ENCODE measurements at regions not wholly inside any gene's neighbourhood (a gene's known extent, or its start where the extent isn't known, plus 50 kb on each side); places are given as distances from the start of the nearest gene placed in this dataset.

GRCh38 chr3:140752499-140752898 is 74.6 kb downstream of the TRIM42 start:
- Histone ChIP-seq H3K4me3 (no peak overlapping the region), H3K36me3 (no peaks in the 10 kb centered on the region), H3K27me3 (peaks cover 0 to 9% (median 0%) of the 10 kb centered on the region in 4 donors), H3K4me1 (no peaks in the 10 kb centered on the region), H3K9me3 (no peaks in the 10 kb centered on the region), H3K27ac (replicated peaks in 1 of 4) (no peak overlapping the region)
- intact Hi-C loops (cut with DNase I): no loop called here
- DNase-seq (ENCODE audit: extremely low spot score): no peak
- WGBS: 82% methylated on average over 2 of the region's 2 CpGs
- TF ChIP-seq CTCF (IDR thresholded peaks at IDR 0.05) (no peak), POLR2AphosphoS5 (IDR thresholded peaks at IDR 0.05) (no peak), POLR2A (IDR thresholded peaks at IDR 0.05; ENCODE audit: low read depth) (no peak), EP300 (IDR thresholded peaks at IDR 0.05) (no peak)

- Histone ChIP-seq H3K4me1 (no peaks in the 10 kb centered on the region), H3K9me3 (no peaks in the 10 kb centered on the region), H3K36me3 (no peaks in the 10 kb centered on the region), H3K4me3 (no peak overlapping the region), H3K27ac (replicated peaks in 1 of 4) (no peak overlapping the region), H3K27me3 (peaks cover 0 to 9% (median 0%) of the 10 kb centered on the region in 4 donors)
- TF ChIP-seq EP300 (IDR thresholded peaks at IDR 0.05): no peak
- no peak for TF ChIP-seq POLR2A (IDR thresholded peaks at IDR 0.05; ENCODE audit: low read depth)
- no peak for TF ChIP-seq CTCF (IDR thresholded peaks at IDR 0.05)
- TF ChIP-seq POLR2AphosphoS5 (IDR thresholded peaks at IDR 0.05): no peak
- intact Hi-C loops (cut with DNase I): no loop called here
- WGBS: 72% methylated on average over 4 of the region's 4 CpGs
- DNase-seq (ENCODE audit: extremely low spot score): no peak
Observed at GRCh38 chr3:140753865-140754754, 76.2 kb downstream of the TRIM42 start.

- Histone ChIP-seq H3K27me3 (peaks cover 0 to 9% (median 0%) of the 10 kb centered on the region in 4 donors), H3K27ac (replicated peaks in 1 of 4) (no peak overlapping the region), H3K4me1 (no peaks in the 10 kb centered on the region), H3K9me3 (no peaks in the 10 kb centered on the region), H3K36me3 (no peaks in the 10 kb centered on the region), H3K4me3 (no peak overlapping the region)
- 80% methylated on average over 8 of the region's 8 CpGs for WGBS
- DNase-seq (ENCODE audit: extremely low spot score): no peak
- intact Hi-C loops (cut with DNase I): no loop called here
- TF ChIP-seq POLR2AphosphoS5 (IDR thresholded peaks at IDR 0.05) (no peak), EP300 (IDR thresholded peaks at IDR 0.05) (no peak), CTCF (IDR thresholded peaks at IDR 0.05) (no peak), POLR2A (IDR thresholded peaks at IDR 0.05; ENCODE audit: low read depth) (no peak)
Observed at GRCh38 chr3:140754936-140755335, 77.1 kb downstream of the TRIM42 start.

GRCh38 chr3:140756240-140757016 is 78.6 kb downstream of the TRIM42 start:
- Histone ChIP-seq H3K9me3 (no peaks in the 10 kb centered on the region), H3K27ac (replicated peaks in 1 of 4) (no peak overlapping the region), H3K4me1 (no peaks in the 10 kb centered on the region), H3K4me3 (no peak overlapping the region), H3K27me3 (no peaks in the 10 kb centered on the region), H3K36me3 (no peaks in the 10 kb centered on the region)
- no peak for DNase-seq (ENCODE audit: extremely low spot score)
- TF ChIP-seq CTCF (IDR thresholded peaks at IDR 0.05) (no peak), POLR2AphosphoS5 (IDR thresholded peaks at IDR 0.05) (no peak), EP300 (IDR thresholded peaks at IDR 0.05) (no peak), POLR2A (IDR thresholded peaks at IDR 0.05; ENCODE audit: low read depth) (no peak)
- intact Hi-C loops (cut with DNase I): no loop called here
- WGBS: 86% methylated on average over 1 of the region's 1 CpG

Measured in esophagus muscularis mucosa (tissue), 4 donors.